Smooth muscle cell (in vitro differentiated cells): ENCODE measurements at regions not wholly inside any gene's neighbourhood (a gene's known extent, or its start where the extent isn't known, plus 50 kb on each side); places are given as distances from the start of the nearest gene placed in this dataset.

ENCODE experiments used
- DNase-seq: peaks from one replicate; lab custom pipeline; 2025; ENCODE audit not compliant: unreplicated experiment; lab: John Stamatoyannopoulos, UW
- H2AFZ ChIP-seq: fragments of 200-600 bp; sonication (generic); 2 replicates; pipeline ENCODE4 v1.6.0; 2016; ENCODE audit warnings: antibody characterized with exemption, low read depth, mild to moderate bottlenecking
- H3F3A ChIP-seq: fragments of 200-600 bp; sonication (generic); 2 replicates; pipeline ENCODE4 v1.6.0; 2017; ENCODE audit warnings: antibody characterized with exemption, low read depth
- H3K27ac ChIP-seq: fragments of 200-600 bp; sonication (generic); 2 replicates; pipeline ENCODE4 v1.5.1; 2016; ENCODE audit warnings: low read depth, mild to moderate bottlenecking
- H3K27me3 ChIP-seq: fragments of 200-600 bp; sonication (generic); 2 replicates; pipeline ENCODE4 v1.6.1; 2016; ENCODE audit warnings: low read depth, mild to moderate bottlenecking
- H3K36me3 ChIP-seq: fragments of 200-600 bp; sonication (generic); 2 replicates; pipeline ENCODE4 v1.5.1; 2016; ENCODE audit warnings: low read depth
- H3K4me1 ChIP-seq: fragments of 200-600 bp; sonication (generic); 2 replicates; pipeline ENCODE4 v1.5.1; 2016; ENCODE audit warnings: low read depth
- H3K4me2 ChIP-seq: fragments of 200-600 bp; sonication (generic); 2 replicates; pipeline ENCODE4 v1.6.0; 2016; ENCODE audit warnings: mild to moderate bottlenecking
- H3K4me3 ChIP-seq: fragments of 200-600 bp; sonication (generic); 2 replicates; pipeline ENCODE4 v1.5.1; 2016; ENCODE audit warnings: mild to moderate bottlenecking
- H3K79me2 ChIP-seq: fragments of 200-600 bp; sonication (generic); 2 replicates; pipeline ENCODE4 v1.6.0; 2016; ENCODE audit warnings: low read depth, mild to moderate bottlenecking
- H3K9ac ChIP-seq: fragments of 200-600 bp; sonication (generic); 2 replicates; pipeline ENCODE4 v1.6.0; 2016; ENCODE audit warnings: low read depth
- H3K9me3 ChIP-seq: fragments of 200-600 bp; sonication (generic); replicated peaks from 2 replicates; pipeline ENCODE4 v1.5.1; 2016; ENCODE audit warnings: low read depth
- H4K20me1 ChIP-seq: fragments of 200-600 bp; sonication (generic); 2 replicates; pipeline ENCODE4 v1.6.0; 2016; ENCODE audit warnings: low read depth
- CTCF ChIP-seq: fragments of 200-600 bp; sonication (generic); IDR thresholded peaks from 2 replicates; pipeline ENCODE4 v1.5.1; 2017; ENCODE audit warnings: borderline replicate concordance, mild to moderate bottlenecking, antibody characterized with exemption; ENCODE audit not compliant: insufficient read depth, poor library complexity, severe bottlenecking
- WGBS: methylation state at CpG from one replicate; pipeline ENCODE4 v1.1.7; 2016; ENCODE audit warnings: low lambda C conversion rate; 5-methylcytosine and 5-hydroxymethylcytosine counted together

- no peaks in the 10 kb centered on the region for H3K9me3 ChIP-seq
- H3K36me3 ChIP-seq = no peaks in the 10 kb centered on the region
- WGBS = 94% methylated on average over 6 of the region's 6 CpGs
- no peak for TF ChIP-seq CTCF
- H3K27me3 ChIP-seq = no peaks in the 10 kb centered on the region
- no peak overlapping the region for H3K9ac ChIP-seq
- H3K4me2 ChIP-seq = no peak overlapping the region
- no peaks in the 10 kb centered on the region for H3F3A ChIP-seq
- no peak overlapping the region for H3K27ac ChIP-seq
- peaks cover 15% of the 10 kb centered on the region for H3K4me1 ChIP-seq
- H4K20me1 ChIP-seq = no peaks in the 10 kb centered on the region
- no peaks in the 10 kb centered on the region for H3K79me2 ChIP-seq
- no peak for DNase-seq
- no peak overlapping the region for H3K4me3 ChIP-seq
- no peak overlapping the region for H2AFZ ChIP-seq
These were observed 101.4 kb upstream of the NECTIN1 start for GRCh38 chr11:119830400-119830799.

- no peaks in the 10 kb centered on the region for H3K27me3 ChIP-seq
- no peak overlapping the region for H3K4me3 ChIP-seq
- H3K36me3 ChIP-seq = no peaks in the 10 kb centered on the region
- H3K9ac ChIP-seq = no peak overlapping the region
- no peaks in the 10 kb centered on the region for H3K9me3 ChIP-seq
- H2AFZ ChIP-seq = no peak overlapping the region
- TF ChIP-seq CTCF = no peak
- no peak for DNase-seq
- no peaks in the 10 kb centered on the region for H3K79me2 ChIP-seq
- WGBS = 76% methylated on average over 2 of the region's 3 CpGs
- H3K4me1 ChIP-seq = peaks cover 15% of the 10 kb centered on the region
- H3K4me2 ChIP-seq = no peak overlapping the region
- H4K20me1 ChIP-seq = no peaks in the 10 kb centered on the region
- H3K27ac ChIP-seq = no peak overlapping the region
- no peaks in the 10 kb centered on the region for H3F3A ChIP-seq
These were observed 100.4 kb upstream of the NECTIN1 start for GRCh38 chr11:119829402-119829801.

- peaks cover 15% of the 10 kb centered on the region for H3K4me1 ChIP-seq
- WGBS = 79% methylated on average over 2 of the region's 2 CpGs
These were observed 99.8 kb upstream of the NECTIN1 start for GRCh38 chr11:119828819-119829218.

More at GRCh38 chr11:119828819-119829218, 99.8 kb upstream of the NECTIN1 start:
- Histone ChIP-seq H3K79me2 (no peaks in the 10 kb centered on the region), H3F3A (no peaks in the 10 kb centered on the region), H3K27ac (no peak overlapping the region), H3K4me2 (no peak overlapping the region), H3K9ac (no peak overlapping the region), H3K36me3 (no peaks in the 10 kb centered on the region), H3K27me3 (no peaks in the 10 kb centered on the region), H2AFZ (no peak overlapping the region), H4K20me1 (no peaks in the 10 kb centered on the region), H3K4me3 (no peak overlapping the region), H3K9me3 (no peaks in the 10 kb centered on the region)
- no peak for TF ChIP-seq CTCF
- DNase-seq = no peak
